ENCODE measurements at regions not wholly inside any gene's neighbourhood (a gene's known extent, or its start where the extent isn't known, plus 50 kb on each side); places are given as distances from the start of the nearest gene placed in this dataset.

DNA sequence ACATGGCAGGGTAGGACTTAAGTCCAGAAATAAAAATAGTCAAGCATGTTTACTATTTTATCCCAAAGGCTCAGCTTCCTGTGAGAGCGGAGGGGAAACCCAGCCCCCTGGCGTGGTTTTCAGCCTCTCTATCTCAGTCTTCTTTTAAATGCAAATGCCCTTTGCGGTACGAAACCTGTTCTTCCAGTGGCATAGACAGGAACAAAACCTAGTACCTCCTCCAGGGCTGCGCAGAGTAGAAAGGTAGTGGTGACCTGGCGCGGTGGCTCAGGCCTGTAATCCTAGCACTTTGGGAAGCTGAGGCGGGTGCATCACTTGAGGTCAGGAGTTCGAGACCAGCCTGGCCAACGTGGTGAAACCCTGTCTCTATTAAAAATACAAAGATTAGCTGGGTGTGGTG is 181.3 kb upstream of the FOXK1 start:
- Histone ChIP-seq H3K79me2 (ENCODE audit: control insufficient read depth, insufficient read depth, low read length) (no peaks in the 10 kb centered on the region), H3K9me1 (ENCODE audit: control insufficient read depth, insufficient read depth, low read length) (no peaks in the 10 kb centered on the region), H3K9ac (ENCODE audit: insufficient read depth in 1 of 2, low read depth in 2 of 2, low read length in 2 of 2) (no peak overlapping the region), H3K27ac (ENCODE audit: extremely low read depth, low read depth, low read length) (no peak overlapping the region), H2AFZ (ENCODE audit: low read depth, low read length) (no peak overlapping the region), H3K4me2 (ENCODE audit: insufficient read depth, low read length) (no peak overlapping the region), H3K4me3 (no peak overlapping the region), H3K36me3 (ENCODE audit: control insufficient read depth, insufficient read depth, low read length) (no peaks in the 10 kb centered on the region), H4K20me1 (replicated peaks; ENCODE audit: control insufficient read depth, insufficient read depth, low read length) (no peaks in the 10 kb centered on the region), H3K27me3 (ENCODE audit: control insufficient read depth in 2 of 2, insufficient read depth in 2 of 2, low read length in 2 of 2) (no peaks in the 10 kb centered on the region; a peak in 1 of 5 replicates), H3K4me1 (replicated peaks in 1 of 2; ENCODE audit: control insufficient read depth in 2 of 2, insufficient read depth in 2 of 2, low read length in 2 of 2) (no peaks in the 10 kb centered on the region), H3K9me3 (replicated peaks; ENCODE audit: control insufficient read depth, insufficient read depth, low read depth, low read length) (no peaks in the 10 kb centered on the region)
- BruUV-seq (replicated peaks): no TSS peak
- TF ChIP-seq ZNF79 (CRISPR knock-in tag; IDR thresholded peaks at IDR 0.05; ENCODE audit: low read depth) (no peak), ATF4 (CRISPR knock-in tag; IDR thresholded peaks at IDR 0.05) (no peak), STAT6 (CRISPR knock-in tag; IDR thresholded peaks at IDR 0.05) (no peak), ZBTB34 (CRISPR knock-in tag; IDR thresholded peaks at IDR 0.05) (no peak)
- in situ Hi-C loops (cut with MboI): no loop called here
- POLR2A ChIA-PET: no interaction called here
- WGBS (ENCODE audit: insufficient coverage, low coverage, missing lambda C conversion rate): 4% methylated on average over 8 of the region's 10 CpGs
- ATAC-seq: no peak
- intact Hi-C loops (cut with micrococcal nuclease): no loop called here
- DNase-seq (ENCODE audit: extremely low read depth in 1 of 4, low spot score in 3 of 4): no peak
- CTCF ChIA-PET (ENCODE audit: low intra/inter-chr PET ratio): no interaction called here
- FAIRE-seq: no peak

Data from K562 (cell line).